HG02970 (cell line): ENCODE measurements at regions not wholly inside any gene's neighbourhood (a gene's known extent, or its start where the extent isn't known, plus 50 kb on each side); places are given as distances from the start of the nearest gene placed in this dataset.

ENCODE experiments used
- ATAC-seq: cut with Tn5 transposase; IDR thresholded peaks from one replicate; pipeline ENCODE4 v1.9.1; 2021; ENCODE audit warnings: mild to moderate bottlenecking, moderate library complexity, moderate number of reproducible peaks; ENCODE audit not compliant: unreplicated experiment, low FRiP score

GRCh38 chr16:73725156-73725555, 571.5 kb upstream of the PSMD7 start:
- no peak for ATAC-seq

- no peak for ATAC-seq
Measured at GRCh38 chr16:73724503-73724902, 572.1 kb upstream of the PSMD7 start.

- ATAC-seq, result no peak
Measured at GRCh38 chr16:73717266-73717974, 579.2 kb upstream of the PSMD7 start.

- ATAC-seq, result no peak
Measured at GRCh38 chr16:73714976-73715375, 581.6 kb upstream of the PSMD7 start.

- ATAC-seq, result no peak
Measured at GRCh38 chr16:73713778-73714495, 582.7 kb upstream of the PSMD7 start.

- no peak for ATAC-seq
Measured at GRCh38 chr16:73713251-73713650, 583.4 kb upstream of the PSMD7 start.

GRCh38 chr16:73711406-73712080, 585.1 kb upstream of the PSMD7 start:
- no peak for ATAC-seq

GRCh38 chr16:73710526-73710925, 586.1 kb upstream of the PSMD7 start:
- ATAC-seq, result no peak

- ATAC-seq, result no peak
Measured at GRCh38 chr16:73707863-73708262, 588.8 kb upstream of the PSMD7 start.

GRCh38 chr16:73703891-73704290, 592.7 kb upstream of the PSMD7 start:
- ATAC-seq, result no peak

- ATAC-seq, result no peak
Measured at GRCh38 chr16:73697336-73697735, 599.3 kb upstream of the PSMD7 start.

- ATAC-seq, result no peak
Measured at GRCh38 chr16:73692861-73693260, 603.8 kb upstream of the PSMD7 start.

- ATAC-seq, result no peak
Measured at GRCh38 chr16:73683804-73684203, 612.8 kb upstream of the PSMD7 start.

GRCh38 chr16:73672135-73672534, 624.2 kb upstream of the ZFHX3 start:
- no peak for ATAC-seq

- ATAC-seq, result no peak
Measured at GRCh38 chr16:73670836-73671820, 623.2 kb upstream of the ZFHX3 start.

GRCh38 chr16:73669535-73670274, 621.8 kb upstream of the ZFHX3 start:
- no peak for ATAC-seq

- no peak for ATAC-seq
Measured at GRCh38 chr16:73663720-73664119, 615.8 kb upstream of the ZFHX3 start.

- no peak for ATAC-seq
Measured at GRCh38 chr16:73636196-73636595, 588.3 kb upstream of the ZFHX3 start.

- ATAC-seq, result no peak
Measured at GRCh38 chr16:73629011-73629410, 581.1 kb upstream of the ZFHX3 start.

GRCh38 chr16:73617738-73618137, 569.8 kb upstream of the ZFHX3 start:
- ATAC-seq, result no peak
